GM23338 (cell line): ENCODE measurements at regions not wholly inside any gene's neighbourhood (a gene's known extent, or its start where the extent isn't known, plus 50 kb on each side); places are given as distances from the start of the nearest gene placed in this dataset.

ENCODE experiments used
- ATAC-seq: fragments of 200-7000 bp; cut with Tn5 transposase; 3 replicates; pipeline ENCODE4 v1.9.1; 2020
- DNase-seq: peaks from one replicate; pipeline ENCODE4 v3.0.0-alpha.2; 2015; ENCODE audit warnings: low spot score
- H2AFZ ChIP-seq: fragments of 200-600 bp; sonication (generic); 2 replicates; pipeline ENCODE4 v1.8.0; 2016; ENCODE audit warnings: antibody characterized with exemption, mild to moderate bottlenecking, moderate library complexity
- H3F3A ChIP-seq: fragments of 200-600 bp; sonication (generic); replicated peaks from 2 replicates; pipeline ENCODE4 v1.8.0; 2017; ENCODE audit warnings: antibody characterized with exemption, mixed run types, low read depth
- H3K27ac ChIP-seq: fragments of 200-600 bp; sonication (generic); 2 replicates; pipeline ENCODE4 v1.6.1; 2016; ENCODE audit warnings: low read depth
- H3K27me3 ChIP-seq: fragments of 200-600 bp; sonication (generic); 2 replicates; pipeline ENCODE4 v1.8.0; 2016; ENCODE audit warnings: mild to moderate bottlenecking, mixed run types, moderate library complexity; ENCODE audit not compliant: insufficient read depth
- H3K36me3 ChIP-seq: fragments of 200-600 bp; sonication (generic); 2 replicates; pipeline ENCODE4 v1.8.0; 2016; ENCODE audit warnings: mild to moderate bottlenecking; ENCODE audit not compliant: insufficient read depth
- H3K4me1 ChIP-seq: fragments of 200-600 bp; sonication (generic); 2 replicates; pipeline ENCODE4 v1.8.0; 2016; ENCODE audit warnings: mild to moderate bottlenecking, moderate library complexity; ENCODE audit not compliant: insufficient read depth
- H3K4me2 ChIP-seq: fragments of 200-600 bp; sonication (generic); 2 replicates; pipeline ENCODE4 v1.7.1; 2017; ENCODE audit warnings: mixed run types
- H3K4me3 ChIP-seq: fragments of 200-600 bp; sonication (generic); 2 replicates; pipeline ENCODE4 v1.6.1; 2016; ENCODE audit warnings: mixed run types
- H3K79me2 ChIP-seq: fragments of 200-600 bp; sonication (generic); replicated peaks from 2 replicates; pipeline ENCODE4 v1.8.0; 2017; ENCODE audit warnings: mild to moderate bottlenecking; ENCODE audit not compliant: insufficient read depth
- H3K9me2 ChIP-seq: fragments of 200-600 bp; sonication (generic); 2 replicates; pipeline ENCODE4 v1.8.0; 2017; ENCODE audit not compliant: insufficient read depth
- H4K20me1 ChIP-seq: fragments of 200-600 bp; sonication (generic); replicated peaks from 2 replicates; pipeline ENCODE4 v1.8.0; 2017; ENCODE audit warnings: mild to moderate bottlenecking; ENCODE audit not compliant: insufficient read depth
- H3K27ac Mint-ChIP-seq: 2 replicates; pipeline ENCODE4 v1.8.0; 2020; ENCODE audit warnings: inconsistent platforms, mild to moderate bottlenecking, moderate library complexity, mixed read lengths
- H3K27me3 Mint-ChIP-seq: 3 replicates; pipeline ENCODE4 v1.8.0; 2022; ENCODE audit warnings: low read depth, mild to moderate bottlenecking, moderate library complexity, mixed read lengths, inconsistent platforms; ENCODE audit not compliant: insufficient read depth, poor library complexity
- H3K36me3 Mint-ChIP-seq: 3 replicates; pipeline ENCODE4 v1.8.0; 2021; ENCODE audit warnings: low read depth, mild to moderate bottlenecking, inconsistent platforms, moderate library complexity, mixed read lengths
- H3K4me1 Mint-ChIP-seq: 3 replicates; pipeline ENCODE4 v1.8.0; 2020; ENCODE audit warnings: mild to moderate bottlenecking, inconsistent platforms, mixed read lengths
- H3K4me3 Mint-ChIP-seq: 3 replicates; pipeline ENCODE4 v1.8.0; 2021; ENCODE audit warnings: moderate library complexity, mild to moderate bottlenecking, inconsistent platforms, mixed read lengths
- H3K9me3 Mint-ChIP-seq: 3 replicates; pipeline ENCODE4 v1.8.0; 2020; ENCODE audit warnings: moderate library complexity, mild to moderate bottlenecking, inconsistent platforms, mixed read lengths
- CREB1 ChIP-seq: fragments of 250-450 bp; sonication (Bioruptor Pico); IDR thresholded peaks from 2 replicates; pipeline ENCODE4 v1.5.0; 2020; ENCODE audit warnings: low read depth, mild to moderate bottlenecking, moderate library complexity
- EZH2 ChIP-seq: fragments of 200-600 bp; sonication (generic); IDR thresholded peaks from one replicate; pipeline ENCODE4 v1.8.0; 2017; ENCODE audit warnings: antibody characterized with exemption, mild to moderate bottlenecking, low read depth; ENCODE audit not compliant: unreplicated experiment
- EZH2phosphoT487 ChIP-seq: fragments of 200-600 bp; sonication (generic); IDR thresholded peaks from one replicate; pipeline ENCODE4 v1.8.1; 2018; ENCODE audit warnings: antibody characterized with exemption; ENCODE audit not compliant: unreplicated experiment
- JUNB ChIP-seq: IDR thresholded peaks from one replicate; pipeline ENCODE4 v1.6.1; 2016; ENCODE audit warnings: antibody characterized with exemption; ENCODE audit not compliant: unreplicated experiment
- NANOG ChIP-seq: IDR thresholded peaks from 2 replicates; pipeline ENCODE4 v1.6.1; 2016; ENCODE audit warnings: antibody characterized with exemption, borderline replicate concordance
- ZNF114 ChIP-seq: fragments of 250-450 bp; sonication (Bioruptor Pico); IDR thresholded peaks from 2 replicates; pipeline ENCODE4 v1.5.0; 2020; ENCODE audit warnings: mild to moderate bottlenecking, moderate library complexity
- TF ChIP-seq, protein P1 (sequence below): fragments of 250-450 bp; sonication (Bioruptor Pico); IDR thresholded peaks from 2 replicates; pipeline ENCODE4 v1.5.0; 2020; ENCODE audit warnings: mild to moderate bottlenecking, moderate library complexity

DNA sequence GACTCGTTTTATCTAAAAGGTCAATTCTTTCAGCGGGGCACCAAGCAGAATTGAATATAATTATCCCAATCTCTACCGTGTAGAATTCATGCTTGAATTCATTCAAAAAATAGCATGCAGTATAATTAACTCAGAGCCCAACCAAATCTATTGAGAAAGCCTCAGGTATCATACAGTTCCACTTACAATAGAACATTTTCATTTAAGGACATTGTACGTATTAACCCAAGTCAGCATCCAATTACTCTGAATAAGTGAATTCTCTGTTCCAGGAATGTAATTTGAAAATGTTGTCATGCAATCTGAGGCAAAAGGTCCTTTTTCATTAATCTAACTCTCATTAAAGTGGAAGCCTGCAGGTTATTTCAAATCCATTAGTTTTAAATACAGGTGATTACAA lies 78.5 kb downstream of the SALL1 start:
- no peak overlapping the region for H3K27ac Mint-ChIP-seq
- no peaks in the 10 kb centered on the region for H3K9me3 Mint-ChIP-seq
- H3K4me1 Mint-ChIP-seq: 0 out of 3 replicates have a peak, but pooled peaks cover 3% of the 10 kb centered on the region
- DNase-seq (no peak), ATAC-seq (no peak)
- Histone ChIP-seq H3F3A (no peaks in the 10 kb centered on the region), H3K4me2 (no peak overlapping the region), H3K4me1 (no peaks in the 10 kb centered on the region), H3K9me2 (peaks cover 2% of the 10 kb centered on the region; the same call in 1 of the 2 replicates), H3K27ac (no peak overlapping the region), H3K4me3 (no peak overlapping the region), H3K27me3 (no peaks in the 10 kb centered on the region), H3K36me3 (no peaks in the 10 kb centered on the region), H4K20me1 (no peaks in the 10 kb centered on the region), H3K79me2 (no peaks in the 10 kb centered on the region), H2AFZ (no peak overlapping the region)
- no peak overlapping the region for H3K4me3 Mint-ChIP-seq
- no peak for TF ChIP-seq JUNB
- no peak for TF ChIP-seq CREB1 (CRISPR knock-in tag)
- TF ChIP-seq NANOG: no peak
- no peak for TF ChIP-seq EZH2
- H3K36me3 Mint-ChIP-seq: no peaks in the 10 kb centered on the region
- H3K27me3 Mint-ChIP-seq: peaks cover 6% of the 10 kb centered on the region

DNA sequence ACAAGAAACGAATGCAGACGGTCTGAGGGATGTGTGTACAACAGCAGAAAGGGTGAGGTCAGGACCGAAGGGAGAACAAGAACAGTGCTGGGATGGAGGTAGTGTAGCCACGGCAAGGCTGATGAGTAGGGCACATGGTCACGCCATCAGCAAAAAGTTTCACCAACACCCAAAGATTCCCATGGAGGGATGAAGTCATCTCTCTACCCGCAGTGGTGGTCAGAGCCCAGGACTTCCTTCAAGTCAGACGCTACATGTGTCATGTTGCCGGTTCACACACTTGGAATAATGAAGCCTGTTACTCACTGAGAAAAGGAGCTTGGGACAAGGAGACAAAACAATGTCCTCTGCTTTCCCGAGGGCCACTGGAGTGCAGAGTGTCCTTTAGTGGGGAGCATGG lies 79.7 kb downstream of the SALL1 start:
- H3K4me2 ChIP-seq: no peak overlapping the region
- H3K36me3 ChIP-seq: no peaks in the 10 kb centered on the region
- 0 out of 3 replicates have a peak, but pooled peaks cover 3% of the 10 kb centered on the region for H3K4me1 Mint-ChIP-seq
- H3K27ac ChIP-seq: no peak overlapping the region
- DNase-seq (no peak), ATAC-seq (no peak)
- H2AFZ ChIP-seq: no peak overlapping the region
- H3K9me3 Mint-ChIP-seq: no peaks in the 10 kb centered on the region
- no peaks in the 10 kb centered on the region for H3K27me3 ChIP-seq
- H3K27ac Mint-ChIP-seq: no peak overlapping the region
- H3K4me3 Mint-ChIP-seq: no peak overlapping the region
- H3K27me3 Mint-ChIP-seq: peaks cover 6% of the 10 kb centered on the region
- H3K4me1 ChIP-seq: no peaks in the 10 kb centered on the region
- H3K36me3 Mint-ChIP-seq: no peaks in the 10 kb centered on the region
- no peaks in the 10 kb centered on the region for H3F3A ChIP-seq
- no peaks in the 10 kb centered on the region; the same call in 1 of the 2 replicates for H3K9me2 ChIP-seq
- no peaks in the 10 kb centered on the region for H3K79me2 ChIP-seq
- H4K20me1 ChIP-seq: no peaks in the 10 kb centered on the region
- no peak overlapping the region for H3K4me3 ChIP-seq
- TF ChIP-seq, protein P1, sequence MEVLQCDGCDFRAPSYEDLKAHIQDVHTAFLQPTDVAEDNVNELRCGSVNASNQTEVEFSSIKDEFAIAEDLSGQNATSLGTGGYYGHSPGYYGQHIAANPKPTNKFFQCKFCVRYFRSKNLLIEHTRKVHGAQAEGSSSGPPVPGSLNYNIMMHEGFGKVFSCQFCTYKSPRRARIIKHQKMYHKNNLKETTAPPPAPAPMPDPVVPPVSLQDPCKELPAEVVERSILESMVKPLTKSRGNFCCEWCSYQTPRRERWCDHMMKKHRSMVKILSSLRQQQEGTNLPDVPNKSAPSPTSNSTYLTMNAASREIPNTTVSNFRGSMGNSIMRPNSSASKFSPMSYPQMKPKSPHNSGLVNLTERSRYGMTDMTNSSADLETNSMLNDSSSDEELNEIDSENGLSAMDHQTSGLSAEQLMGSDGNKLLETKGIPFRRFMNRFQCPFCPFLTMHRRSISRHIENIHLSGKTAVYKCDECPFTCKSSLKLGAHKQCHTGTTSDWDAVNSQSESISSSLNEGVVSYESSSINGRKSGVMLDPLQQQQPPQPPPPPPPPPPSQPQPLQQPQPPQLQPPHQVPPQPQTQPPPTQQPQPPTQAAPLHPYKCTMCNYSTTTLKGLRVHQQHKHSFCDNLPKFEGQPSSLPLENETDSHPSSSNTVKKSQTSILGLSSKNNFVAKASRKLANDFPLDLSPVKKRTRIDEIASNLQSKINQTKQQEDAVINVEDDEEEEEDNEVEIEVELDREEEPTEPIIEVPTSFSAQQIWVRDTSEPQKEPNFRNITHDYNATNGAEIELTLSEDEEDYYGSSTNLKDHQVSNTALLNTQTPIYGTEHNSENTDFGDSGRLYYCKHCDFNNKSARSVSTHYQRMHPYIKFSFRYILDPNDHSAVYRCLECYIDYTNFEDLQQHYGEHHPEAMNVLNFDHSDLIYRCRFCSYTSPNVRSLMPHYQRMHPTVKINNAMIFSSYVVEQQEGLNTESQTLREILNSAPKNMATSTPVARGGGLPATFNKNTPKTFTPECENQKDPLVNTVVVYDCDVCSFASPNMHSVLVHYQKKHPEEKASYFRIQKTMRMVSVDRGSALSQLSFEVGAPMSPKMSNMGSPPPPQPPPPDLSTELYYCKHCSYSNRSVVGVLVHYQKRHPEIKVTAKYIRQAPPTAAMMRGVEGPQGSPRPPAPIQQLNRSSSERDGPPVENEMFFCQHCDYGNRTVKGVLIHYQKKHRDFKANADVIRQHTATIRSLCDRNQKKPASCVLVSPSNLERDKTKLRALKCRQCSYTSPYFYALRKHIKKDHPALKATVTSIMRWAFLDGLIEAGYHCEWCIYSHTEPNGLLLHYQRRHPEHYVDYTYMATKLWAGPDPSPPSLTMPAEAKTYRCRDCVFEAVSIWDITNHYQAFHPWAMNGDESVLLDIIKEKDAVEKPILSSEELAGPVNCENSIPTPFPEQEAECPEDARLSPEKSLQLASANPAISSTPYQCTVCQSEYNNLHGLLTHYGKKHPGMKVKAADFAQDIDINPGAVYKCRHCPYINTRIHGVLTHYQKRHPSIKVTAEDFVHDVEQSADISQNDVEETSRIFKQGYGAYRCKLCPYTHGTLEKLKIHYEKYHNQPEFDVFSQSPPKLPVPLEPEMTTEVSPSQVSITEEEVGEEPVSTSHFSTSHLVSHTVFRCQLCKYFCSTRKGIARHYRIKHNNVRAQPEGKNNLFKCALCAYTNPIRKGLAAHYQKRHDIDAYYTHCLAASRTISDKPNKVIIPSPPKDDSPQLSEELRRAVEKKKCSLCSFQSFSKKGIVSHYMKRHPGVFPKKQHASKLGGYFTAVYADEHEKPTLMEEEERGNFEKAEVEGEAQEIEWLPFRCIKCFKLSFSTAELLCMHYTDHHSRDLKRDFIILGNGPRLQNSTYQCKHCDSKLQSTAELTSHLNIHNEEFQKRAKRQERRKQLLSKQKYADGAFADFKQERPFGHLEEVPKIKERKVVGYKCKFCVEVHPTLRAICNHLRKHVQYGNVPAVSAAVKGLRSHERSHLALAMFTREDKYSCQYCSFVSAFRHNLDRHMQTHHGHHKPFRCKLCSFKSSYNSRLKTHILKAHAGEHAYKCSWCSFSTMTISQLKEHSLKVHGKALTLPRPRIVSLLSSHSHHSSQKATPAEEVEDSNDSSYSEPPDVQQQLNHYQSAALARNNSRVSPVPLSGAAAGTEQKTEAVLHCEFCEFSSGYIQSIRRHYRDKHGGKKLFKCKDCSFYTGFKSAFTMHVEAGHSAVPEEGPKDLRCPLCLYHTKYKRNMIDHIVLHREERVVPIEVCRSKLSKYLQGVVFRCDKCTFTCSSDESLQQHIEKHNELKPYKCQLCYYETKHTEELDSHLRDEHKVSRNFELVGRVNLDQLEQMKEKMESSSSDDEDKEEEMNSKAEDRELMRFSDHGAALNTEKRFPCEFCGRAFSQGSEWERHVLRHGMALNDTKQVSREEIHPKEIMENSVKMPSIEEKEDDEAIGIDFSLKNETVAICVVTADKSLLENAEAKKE (CRISPR knock-in tag): no peak
- TF ChIP-seq EZH2 (no peak), ZNF114 (no peak), EZH2phosphoT487 (no peak)
